ENCODE measurements at regions not wholly inside any gene's neighbourhood (a gene's known extent, or its start where the extent isn't known, plus 50 kb on each side); places are given as distances from the start of the nearest gene placed in this dataset.

GRCh38 chr7:96578606-96579005 lies 131.0 kb downstream of the SEM1 start:
- no peak for TF ChIP-seq MYC (IDR thresholded peaks at IDR 0.05; ENCODE audit: low read depth, low read length)
- no peak for TF ChIP-seq POLR2A (IDR thresholded peaks at IDR 0.05; ENCODE audit: extremely low read depth, insufficient read length)
- TF ChIP-seq MAX (IDR thresholded peaks at IDR 0.05; ENCODE audit: low read depth, low read length), result no peak
- TF ChIP-seq, protein P1, sequence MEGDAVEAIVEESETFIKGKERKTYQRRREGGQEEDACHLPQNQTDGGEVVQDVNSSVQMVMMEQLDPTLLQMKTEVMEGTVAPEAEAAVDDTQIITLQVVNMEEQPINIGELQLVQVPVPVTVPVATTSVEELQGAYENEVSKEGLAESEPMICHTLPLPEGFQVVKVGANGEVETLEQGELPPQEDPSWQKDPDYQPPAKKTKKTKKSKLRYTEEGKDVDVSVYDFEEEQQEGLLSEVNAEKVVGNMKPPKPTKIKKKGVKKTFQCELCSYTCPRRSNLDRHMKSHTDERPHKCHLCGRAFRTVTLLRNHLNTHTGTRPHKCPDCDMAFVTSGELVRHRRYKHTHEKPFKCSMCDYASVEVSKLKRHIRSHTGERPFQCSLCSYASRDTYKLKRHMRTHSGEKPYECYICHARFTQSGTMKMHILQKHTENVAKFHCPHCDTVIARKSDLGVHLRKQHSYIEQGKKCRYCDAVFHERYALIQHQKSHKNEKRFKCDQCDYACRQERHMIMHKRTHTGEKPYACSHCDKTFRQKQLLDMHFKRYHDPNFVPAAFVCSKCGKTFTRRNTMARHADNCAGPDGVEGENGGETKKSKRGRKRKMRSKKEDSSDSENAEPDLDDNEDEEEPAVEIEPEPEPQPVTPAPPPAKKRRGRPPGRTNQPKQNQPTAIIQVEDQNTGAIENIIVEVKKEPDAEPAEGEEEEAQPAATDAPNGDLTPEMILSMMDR (IDR thresholded peaks at IDR 0.05; ENCODE audit: low read depth, low read length), result no peak
- no peak overlapping the region for H3K4me3 ChIP-seq (ENCODE audit: low read depth, low read length)
- no peak for DNase-seq (ENCODE audit: low read depth)

DNA sequence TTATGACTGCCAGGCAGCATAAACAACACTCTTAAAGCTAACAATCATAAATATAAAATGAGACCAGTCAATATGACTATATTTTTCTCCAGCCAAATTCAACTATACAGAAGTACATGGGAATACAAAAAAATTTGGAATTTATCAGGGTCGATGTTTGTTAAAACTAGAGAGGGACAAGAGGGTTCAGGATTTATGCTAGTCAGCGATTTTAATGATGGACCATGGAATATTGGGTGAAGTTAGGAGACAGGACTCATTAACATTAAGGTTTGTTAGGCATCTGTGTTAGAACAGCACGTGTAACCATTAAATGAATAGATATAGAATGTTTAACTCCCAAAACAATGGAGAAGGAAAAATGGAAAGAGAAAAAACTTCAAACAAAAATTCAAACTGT lies 146.2 kb downstream of the SEM1 start:
- no peak overlapping the region for H3K4me3 ChIP-seq (ENCODE audit: low read depth, low read length)
- no peak for DNase-seq (ENCODE audit: low read depth)
- TF ChIP-seq POLR2A (IDR thresholded peaks at IDR 0.05; ENCODE audit: extremely low read depth, insufficient read length) (no peak), MYC (IDR thresholded peaks at IDR 0.05; ENCODE audit: low read depth, low read length) (no peak), MAX (IDR thresholded peaks at IDR 0.05; ENCODE audit: low read depth, low read length) (no peak)
- TF ChIP-seq, protein P1 (IDR thresholded peaks at IDR 0.05; ENCODE audit: low read depth, low read length), result no peak

- DNase-seq (ENCODE audit: low read depth), result no peak
- no peak overlapping the region for H3K4me3 ChIP-seq (ENCODE audit: low read depth, low read length)
- TF ChIP-seq, protein P1 (IDR thresholded peaks at IDR 0.05; ENCODE audit: low read depth, low read length), result no peak
- TF ChIP-seq MYC (IDR thresholded peaks at IDR 0.05; ENCODE audit: low read depth, low read length), result no peak
- no peak for TF ChIP-seq MAX (IDR thresholded peaks at IDR 0.05; ENCODE audit: low read depth, low read length)
- no peak for TF ChIP-seq POLR2A (IDR thresholded peaks at IDR 0.05; ENCODE audit: extremely low read depth, insufficient read length)
Observed at GRCh38 chr7:96562966-96563365, 146.7 kb downstream of the SEM1 start.

GRCh38 chr7:96562458-96562857 lies 147.2 kb downstream of the SEM1 start:
- no peak overlapping the region for H3K4me3 ChIP-seq (ENCODE audit: low read depth, low read length)
- TF ChIP-seq MYC (IDR thresholded peaks at IDR 0.05; ENCODE audit: low read depth, low read length), result no peak
- TF ChIP-seq, protein P1 (IDR thresholded peaks at IDR 0.05; ENCODE audit: low read depth, low read length), result no peak
- no peak for TF ChIP-seq MAX (IDR thresholded peaks at IDR 0.05; ENCODE audit: low read depth, low read length)
- no peak for TF ChIP-seq POLR2A (IDR thresholded peaks at IDR 0.05; ENCODE audit: extremely low read depth, insufficient read length)
- no peak for DNase-seq (ENCODE audit: low read depth)

- no peak for TF ChIP-seq MYC (IDR thresholded peaks at IDR 0.05; ENCODE audit: low read depth, low read length)
- no peak for TF ChIP-seq POLR2A (IDR thresholded peaks at IDR 0.05; ENCODE audit: extremely low read depth, insufficient read length)
- TF ChIP-seq MAX (IDR thresholded peaks at IDR 0.05; ENCODE audit: low read depth, low read length), result no peak
- TF ChIP-seq, protein P1 (IDR thresholded peaks at IDR 0.05; ENCODE audit: low read depth, low read length), result no peak
- DNase-seq (ENCODE audit: low read depth), result no peak
- no peak overlapping the region for H3K4me3 ChIP-seq (ENCODE audit: low read depth, low read length)
Observed at GRCh38 chr7:96561892-96562291, 147.8 kb downstream of the SEM1 start.

GRCh38 chr7:96558530-96558929 lies 151.1 kb downstream of the SEM1 start:
- no peak for TF ChIP-seq POLR2A (IDR thresholded peaks at IDR 0.05; ENCODE audit: extremely low read depth, insufficient read length)
- TF ChIP-seq, protein P1 (IDR thresholded peaks at IDR 0.05; ENCODE audit: low read depth, low read length), result no peak
- TF ChIP-seq MAX (IDR thresholded peaks at IDR 0.05; ENCODE audit: low read depth, low read length), result no peak
- no peak for TF ChIP-seq MYC (IDR thresholded peaks at IDR 0.05; ENCODE audit: low read depth, low read length)
- H3K4me3 ChIP-seq (ENCODE audit: low read depth, low read length), result no peak overlapping the region
- DNase-seq (ENCODE audit: low read depth), result no peak

Measured in NB4 (cell line).